ENCODE measurements at regions not wholly inside any gene's neighbourhood (a gene's known extent, or its start where the extent isn't known, plus 50 kb on each side); places are given as distances from the start of the nearest gene placed in this dataset.

DNA sequence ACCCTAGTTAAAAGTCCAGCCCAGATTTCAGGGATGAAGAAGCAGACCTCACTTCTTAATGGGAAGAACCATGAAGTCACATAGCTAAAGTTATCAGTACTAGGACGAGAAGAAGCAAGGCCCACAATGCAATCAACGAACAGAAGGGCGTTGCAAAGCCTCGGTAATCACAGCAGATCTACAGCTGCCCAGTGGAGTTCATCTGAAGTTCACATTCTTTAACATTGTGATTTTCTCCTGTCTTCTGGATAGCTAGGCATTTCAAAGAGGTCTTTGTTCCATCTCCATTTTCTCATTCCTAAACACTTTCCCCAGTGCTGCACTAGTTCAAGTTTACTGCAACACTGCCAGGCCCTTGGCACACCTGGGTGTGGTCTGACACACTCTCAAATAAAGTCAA lies 226.7 kb upstream of the N4BP1 start:
- no peaks in the 10 kb centered on the region for H3K9me2 ChIP-seq (ENCODE audit: insufficient read depth)
- intact Hi-C loops (cut with micrococcal nuclease) = no loop called here
- no peak overlapping the region for H2AFZ ChIP-seq (ENCODE audit: low read depth, low read length, poor library complexity, severe bottlenecking)
- DNase-seq (ENCODE audit: low read depth, low spot score) (no peak), ATAC-seq (no peak)
- no TSS peak for BruUV-seq (replicated peaks)
- H3K36me3 ChIP-seq (ENCODE audit: control insufficient read depth in 1 of 2, insufficient read depth in 2 of 2, low read length in 2 of 2) = no peaks in the 10 kb centered on the region
- ChIA-PET POLR2A (no interaction called here), CTCF (no interaction called here), RAD21 (ENCODE audit: low non-redundant PET in 1 of 2, low total read pairs in 2 of 2, uncharacterized antibody in 2 of 2, unreplicated experiment in 2 of 2) (no interaction called here)
- no peaks in the 10 kb centered on the region for H4K20me1 ChIP-seq (ENCODE audit: insufficient read depth)
- H3K27ac ChIP-seq (ENCODE audit: low read depth, low read length) = no peak overlapping the region
- no peaks in the 10 kb centered on the region for H3K9me3 ChIP-seq (ENCODE audit: control insufficient read depth in 1 of 2, insufficient read depth in 1 of 2, low read depth in 1 of 2, low read length in 2 of 2)
- no peak overlapping the region for H3K9ac ChIP-seq (ENCODE audit: low read length)
- H3K27me3 ChIP-seq (ENCODE audit: insufficient read depth, low read length) = peaks cover 19% of the 10 kb centered on the region
- H3K4me1 ChIP-seq (ENCODE audit: control insufficient read depth in 1 of 2, insufficient read depth in 2 of 2, low read length in 2 of 2) = no peaks in the 10 kb centered on the region
- no peak overlapping the region for H3K4me3 ChIP-seq (replicated peaks in 1 of 2; ENCODE audit: low read depth in 1 of 2, low read length in 2 of 2)
- TF ChIP-seq RAD21 (IDR thresholded peaks at IDR 0.05; ENCODE audit: low read depth) (no peak), EZH2 (IDR thresholded peaks at IDR 0.05) (no peak), TCF7L2 (IDR thresholded peaks at IDR 0.05; ENCODE audit: borderline replicate concordance, extremely low read depth, insufficient read depth, insufficient read length) (no peak), FOSL1 (IDR thresholded peaks at IDR 0.05; ENCODE audit: low read depth) (no peak), CBX3 (IDR thresholded peaks at IDR 0.05; ENCODE audit: low read depth) (no peak), EZH2phosphoT487 (IDR thresholded peaks at IDR 0.05; ENCODE audit: borderline replicate concordance) (no peak), YY1 (IDR thresholded peaks at IDR 0.05; ENCODE audit: extremely low read depth, insufficient replicate concordance, low read depth, low read length) (no peak), SIN3A (IDR thresholded peaks at IDR 0.05; ENCODE audit: low read depth) (no peak), SRF (IDR thresholded peaks at IDR 0.05; ENCODE audit: low read depth) (no peak), ZNF274 (IDR thresholded peaks at IDR 0.05; ENCODE audit: low read depth, low read length) (no peak), EGR1 (IDR thresholded peaks at IDR 0.05; ENCODE audit: low read depth) (no peak), JUND (IDR thresholded peaks at IDR 0.05) (no peak), ZFX (IDR thresholded peaks at IDR 0.05) (no peak)
- TF ChIP-seq, protein P1, sequence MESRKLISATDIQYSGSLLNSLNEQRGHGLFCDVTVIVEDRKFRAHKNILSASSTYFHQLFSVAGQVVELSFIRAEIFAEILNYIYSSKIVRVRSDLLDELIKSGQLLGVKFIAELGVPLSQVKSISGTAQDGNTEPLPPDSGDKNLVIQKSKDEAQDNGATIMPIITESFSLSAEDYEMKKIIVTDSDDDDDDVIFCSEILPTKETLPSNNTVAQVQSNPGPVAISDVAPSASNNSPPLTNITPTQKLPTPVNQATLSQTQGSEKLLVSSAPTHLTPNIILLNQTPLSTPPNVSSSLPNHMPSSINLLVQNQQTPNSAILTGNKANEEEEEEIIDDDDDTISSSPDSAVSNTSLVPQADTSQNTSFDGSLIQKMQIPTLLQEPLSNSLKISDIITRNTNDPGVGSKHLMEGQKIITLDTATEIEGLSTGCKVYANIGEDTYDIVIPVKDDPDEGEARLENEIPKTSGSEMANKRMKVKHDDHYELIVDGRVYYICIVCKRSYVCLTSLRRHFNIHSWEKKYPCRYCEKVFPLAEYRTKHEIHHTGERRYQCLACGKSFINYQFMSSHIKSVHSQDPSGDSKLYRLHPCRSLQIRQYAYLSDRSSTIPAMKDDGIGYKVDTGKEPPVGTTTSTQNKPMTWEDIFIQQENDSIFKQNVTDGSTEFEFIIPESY (IDR thresholded peaks at IDR 0.05; ENCODE audit: extremely low read depth, insufficient replicate concordance, low read length) = no peak
- TF ChIP-seq, protein P2, sequence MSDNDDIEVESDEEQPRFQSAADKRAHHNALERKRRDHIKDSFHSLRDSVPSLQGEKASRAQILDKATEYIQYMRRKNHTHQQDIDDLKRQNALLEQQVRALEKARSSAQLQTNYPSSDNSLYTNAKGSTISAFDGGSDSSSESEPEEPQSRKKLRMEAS (IDR thresholded peaks at IDR 0.05) = no peak
- TF ChIP-seq, protein P3, sequence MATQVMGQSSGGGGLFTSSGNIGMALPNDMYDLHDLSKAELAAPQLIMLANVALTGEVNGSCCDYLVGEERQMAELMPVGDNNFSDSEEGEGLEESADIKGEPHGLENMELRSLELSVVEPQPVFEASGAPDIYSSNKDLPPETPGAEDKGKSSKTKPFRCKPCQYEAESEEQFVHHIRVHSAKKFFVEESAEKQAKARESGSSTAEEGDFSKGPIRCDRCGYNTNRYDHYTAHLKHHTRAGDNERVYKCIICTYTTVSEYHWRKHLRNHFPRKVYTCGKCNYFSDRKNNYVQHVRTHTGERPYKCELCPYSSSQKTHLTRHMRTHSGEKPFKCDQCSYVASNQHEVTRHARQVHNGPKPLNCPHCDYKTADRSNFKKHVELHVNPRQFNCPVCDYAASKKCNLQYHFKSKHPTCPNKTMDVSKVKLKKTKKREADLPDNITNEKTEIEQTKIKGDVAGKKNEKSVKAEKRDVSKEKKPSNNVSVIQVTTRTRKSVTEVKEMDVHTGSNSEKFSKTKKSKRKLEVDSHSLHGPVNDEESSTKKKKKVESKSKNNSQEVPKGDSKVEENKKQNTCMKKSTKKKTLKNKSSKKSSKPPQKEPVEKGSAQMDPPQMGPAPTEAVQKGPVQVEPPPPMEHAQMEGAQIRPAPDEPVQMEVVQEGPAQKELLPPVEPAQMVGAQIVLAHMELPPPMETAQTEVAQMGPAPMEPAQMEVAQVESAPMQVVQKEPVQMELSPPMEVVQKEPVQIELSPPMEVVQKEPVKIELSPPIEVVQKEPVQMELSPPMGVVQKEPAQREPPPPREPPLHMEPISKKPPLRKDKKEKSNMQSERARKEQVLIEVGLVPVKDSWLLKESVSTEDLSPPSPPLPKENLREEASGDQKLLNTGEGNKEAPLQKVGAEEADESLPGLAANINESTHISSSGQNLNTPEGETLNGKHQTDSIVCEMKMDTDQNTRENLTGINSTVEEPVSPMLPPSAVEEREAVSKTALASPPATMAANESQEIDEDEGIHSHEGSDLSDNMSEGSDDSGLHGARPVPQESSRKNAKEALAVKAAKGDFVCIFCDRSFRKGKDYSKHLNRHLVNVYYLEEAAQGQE (IDR thresholded peaks at IDR 0.05; ENCODE audit: low read depth) = no peak
- no peak overlapping the region for H3K4me2 ChIP-seq (ENCODE audit: low read length)
- H3K79me2 ChIP-seq (ENCODE audit: insufficient read depth, low read length) = no peaks in the 10 kb centered on the region
